Stomach (tissue), 4 donors: ENCODE measurements at regions not wholly inside any gene's neighbourhood (a gene's known extent, or its start where the extent isn't known, plus 50 kb on each side); places are given as distances from the start of the nearest gene placed in this dataset.

Source experiments
- POLR2A ChIP-seq, 4 donors: fragments of 450-650 bp; IDR thresholded peaks; one replicate each; pipeline ENCODE4 v1.6.1; 2016; ENCODE audit warnings: antibody characterized with exemption in 4 of 4, control low read depth in 2 of 4, mild to moderate bottlenecking in 1 of 4, moderate library complexity in 1 of 4
- POLR2AphosphoS5 ChIP-seq, 3 donors: sonication (generic); formaldehyde crosslinking; IDR thresholded peaks; one replicate each; pipeline ENCODE4 v1.6.1; 2016; ENCODE audit warnings: antibody characterized with exemption in 3 of 3
- TF ChIP-seq, protein P1 (sequence below), 7 experiments: fragments of 450-650 bp in 4 of 7; fragments of 200-600 bp in 3 of 7; sonication (generic) in 3 of 7; IDR thresholded peaks; one replicate each; pipeline ENCODE4 v1.5.1; 2016 to 2019; ENCODE audit warnings: antibody characterized with exemption in 7 of 7, control low read depth in 2 of 7, mild to moderate bottlenecking in 1 of 7

DNA sequence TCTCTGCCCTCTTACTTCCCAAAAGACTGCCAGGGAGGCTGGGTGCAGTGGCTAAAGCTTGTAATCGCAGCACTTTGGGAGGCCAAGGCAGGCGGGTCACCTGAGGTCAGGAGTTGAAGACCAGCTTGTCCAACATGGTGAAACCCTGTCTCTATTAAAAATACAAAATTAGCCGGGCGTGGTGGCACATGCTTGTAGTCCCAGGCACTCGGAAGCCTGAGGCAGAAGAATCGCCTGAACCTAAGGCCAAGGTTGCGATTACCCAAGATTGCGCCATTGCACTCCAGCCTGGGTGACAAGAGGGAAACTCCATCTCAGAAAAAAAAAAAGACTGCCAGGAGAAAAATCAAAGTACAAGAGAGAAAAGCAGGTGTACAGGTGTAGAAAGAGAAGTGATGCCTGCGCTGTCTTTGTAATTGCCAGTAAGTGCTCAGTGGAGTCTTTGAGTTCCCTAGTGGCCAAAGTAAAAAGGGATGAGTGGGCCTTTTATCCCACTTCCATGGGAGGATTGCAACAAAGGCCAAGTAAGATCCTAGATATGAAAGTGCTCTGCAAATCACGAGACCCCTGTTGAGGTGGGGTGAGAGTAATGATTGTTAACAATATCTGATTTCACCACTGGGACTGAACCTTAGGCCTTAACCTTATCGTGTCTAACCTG, 94.7 kb upstream of the WNT4 start:
- no peak for TF ChIP-seq POLR2AphosphoS5 (IDR thresholded peaks at IDR 0.05)
- TF ChIP-seq, protein P1, sequence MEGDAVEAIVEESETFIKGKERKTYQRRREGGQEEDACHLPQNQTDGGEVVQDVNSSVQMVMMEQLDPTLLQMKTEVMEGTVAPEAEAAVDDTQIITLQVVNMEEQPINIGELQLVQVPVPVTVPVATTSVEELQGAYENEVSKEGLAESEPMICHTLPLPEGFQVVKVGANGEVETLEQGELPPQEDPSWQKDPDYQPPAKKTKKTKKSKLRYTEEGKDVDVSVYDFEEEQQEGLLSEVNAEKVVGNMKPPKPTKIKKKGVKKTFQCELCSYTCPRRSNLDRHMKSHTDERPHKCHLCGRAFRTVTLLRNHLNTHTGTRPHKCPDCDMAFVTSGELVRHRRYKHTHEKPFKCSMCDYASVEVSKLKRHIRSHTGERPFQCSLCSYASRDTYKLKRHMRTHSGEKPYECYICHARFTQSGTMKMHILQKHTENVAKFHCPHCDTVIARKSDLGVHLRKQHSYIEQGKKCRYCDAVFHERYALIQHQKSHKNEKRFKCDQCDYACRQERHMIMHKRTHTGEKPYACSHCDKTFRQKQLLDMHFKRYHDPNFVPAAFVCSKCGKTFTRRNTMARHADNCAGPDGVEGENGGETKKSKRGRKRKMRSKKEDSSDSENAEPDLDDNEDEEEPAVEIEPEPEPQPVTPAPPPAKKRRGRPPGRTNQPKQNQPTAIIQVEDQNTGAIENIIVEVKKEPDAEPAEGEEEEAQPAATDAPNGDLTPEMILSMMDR (IDR thresholded peaks at IDR 0.05), result no peak
- TF ChIP-seq POLR2A (IDR thresholded peaks at IDR 0.05), result no peak
